ENCODE measurements at regions not wholly inside any gene's neighbourhood (a gene's known extent, or its start where the extent isn't known, plus 50 kb on each side); places are given as distances from the start of the nearest gene placed in this dataset.

DNA sequence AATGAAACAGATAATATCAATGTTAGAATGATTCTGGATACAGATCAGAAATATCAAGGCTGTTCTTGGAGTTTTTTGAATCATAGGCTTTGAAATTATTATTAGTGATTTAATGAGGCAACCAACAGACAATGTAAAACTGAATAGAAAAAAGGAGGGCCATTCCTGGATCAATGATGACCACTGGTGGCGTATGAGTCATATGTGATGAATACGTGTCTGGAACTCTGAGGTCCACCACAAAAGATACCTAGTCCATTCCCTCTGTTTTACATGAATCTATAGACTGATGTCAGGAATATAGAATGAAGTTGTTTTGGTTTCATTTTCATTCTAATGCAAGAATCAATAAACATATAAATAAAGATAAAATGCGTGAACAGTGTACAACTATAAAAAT is 78.3 kb upstream of the RTL1 start:
- intact Hi-C loops (cut with DNase I; ENCODE audit: low total_unique reads) = no loop called here
- no peaks in the 10 kb centered on the region for H3K27me3 ChIP-seq

GRCh38 chr14:100982353-100982752 is 78.8 kb upstream of the RTL1 start:
- intact Hi-C loops (cut with DNase I; ENCODE audit: low total_unique reads) = no loop called here
- Histone ChIP-seq H3K36me3 (no peaks in the 10 kb centered on the region), H3K4me1 (no peaks in the 10 kb centered on the region), H3K27me3 (no peaks in the 10 kb centered on the region), H3K4me3 (no peak overlapping the region), H3K9me3 (no peaks in the 10 kb centered on the region), H3K27ac (no peak overlapping the region)
- TF ChIP-seq, protein P1, sequence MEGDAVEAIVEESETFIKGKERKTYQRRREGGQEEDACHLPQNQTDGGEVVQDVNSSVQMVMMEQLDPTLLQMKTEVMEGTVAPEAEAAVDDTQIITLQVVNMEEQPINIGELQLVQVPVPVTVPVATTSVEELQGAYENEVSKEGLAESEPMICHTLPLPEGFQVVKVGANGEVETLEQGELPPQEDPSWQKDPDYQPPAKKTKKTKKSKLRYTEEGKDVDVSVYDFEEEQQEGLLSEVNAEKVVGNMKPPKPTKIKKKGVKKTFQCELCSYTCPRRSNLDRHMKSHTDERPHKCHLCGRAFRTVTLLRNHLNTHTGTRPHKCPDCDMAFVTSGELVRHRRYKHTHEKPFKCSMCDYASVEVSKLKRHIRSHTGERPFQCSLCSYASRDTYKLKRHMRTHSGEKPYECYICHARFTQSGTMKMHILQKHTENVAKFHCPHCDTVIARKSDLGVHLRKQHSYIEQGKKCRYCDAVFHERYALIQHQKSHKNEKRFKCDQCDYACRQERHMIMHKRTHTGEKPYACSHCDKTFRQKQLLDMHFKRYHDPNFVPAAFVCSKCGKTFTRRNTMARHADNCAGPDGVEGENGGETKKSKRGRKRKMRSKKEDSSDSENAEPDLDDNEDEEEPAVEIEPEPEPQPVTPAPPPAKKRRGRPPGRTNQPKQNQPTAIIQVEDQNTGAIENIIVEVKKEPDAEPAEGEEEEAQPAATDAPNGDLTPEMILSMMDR (IDR thresholded peaks at IDR 0.05) = no peak
- DNase-seq = no peak

More for the DNA sequence above, 78.3 kb upstream of the RTL1 start:
- H3K4me3 ChIP-seq = no peak overlapping the region
- H3K36me3 ChIP-seq = no peaks in the 10 kb centered on the region
- no peak overlapping the region for H3K27ac ChIP-seq
- no peaks in the 10 kb centered on the region for H3K4me1 ChIP-seq
- DNase-seq = no peak
- H3K9me3 ChIP-seq = no peaks in the 10 kb centered on the region
- TF ChIP-seq, protein P1 (IDR thresholded peaks at IDR 0.05) = no peak

- TF ChIP-seq, protein P1 (IDR thresholded peaks at IDR 0.05) = no peak
- Histone ChIP-seq H3K9me3 (no peaks in the 10 kb centered on the region), H3K27me3 (no peaks in the 10 kb centered on the region), H3K4me1 (no peaks in the 10 kb centered on the region), H3K27ac (no peak overlapping the region), H3K4me3 (no peak overlapping the region), H3K36me3 (no peaks in the 10 kb centered on the region)
- intact Hi-C loops (cut with DNase I; ENCODE audit: low total_unique reads) = no loop called here
- no peak for DNase-seq
Measured at GRCh38 chr14:100982762-100983161, 79.2 kb upstream of the RTL1 start.

- TF ChIP-seq, protein P1 (IDR thresholded peaks at IDR 0.05) = no peak
- DNase-seq = no peak
- Histone ChIP-seq H3K36me3 (no peaks in the 10 kb centered on the region), H3K9me3 (no peaks in the 10 kb centered on the region), H3K4me3 (no peak overlapping the region), H3K27me3 (no peaks in the 10 kb centered on the region), H3K4me1 (no peaks in the 10 kb centered on the region), H3K27ac (no peak overlapping the region)
- intact Hi-C loops (cut with DNase I; ENCODE audit: low total_unique reads) = no loop called here
Measured at GRCh38 chr14:100983710-100984109, 80.2 kb upstream of the RTL1 start.

DNA sequence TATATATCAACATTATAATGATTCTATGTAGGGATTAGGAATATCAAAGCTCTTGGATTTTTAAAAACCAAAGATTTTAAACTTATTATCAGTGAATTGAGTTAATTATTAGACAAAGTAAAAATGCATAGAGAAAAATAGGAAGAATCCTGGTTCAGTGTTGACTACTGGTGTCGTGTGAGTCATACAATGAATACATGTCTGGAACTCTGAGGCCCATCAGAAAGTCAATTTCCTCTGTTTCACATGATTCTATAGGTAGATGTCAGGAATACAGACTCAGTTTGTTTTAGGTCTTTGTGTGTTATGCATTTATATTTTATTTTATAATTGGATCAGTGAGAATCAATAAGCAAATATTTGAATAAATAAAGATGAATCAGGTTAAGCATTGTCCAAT is 84.5 kb upstream of the RTL1 start:
- no peak overlapping the region for H3K27ac ChIP-seq
- H3K9me3 ChIP-seq = no peaks in the 10 kb centered on the region
- intact Hi-C loops (cut with DNase I; ENCODE audit: low total_unique reads) = no loop called here
- H3K27me3 ChIP-seq = no peaks in the 10 kb centered on the region
- H3K36me3 ChIP-seq = no peaks in the 10 kb centered on the region
- no peak overlapping the region for H3K4me3 ChIP-seq
- TF ChIP-seq, protein P1 (IDR thresholded peaks at IDR 0.05) = no peak
- no peak for DNase-seq
- no peaks in the 10 kb centered on the region for H3K4me1 ChIP-seq

GRCh38 chr14:100988411-100988900 is 84.9 kb upstream of the RTL1 start:
- intact Hi-C loops (cut with DNase I; ENCODE audit: low total_unique reads) = no loop called here
- H3K27me3 ChIP-seq = no peaks in the 10 kb centered on the region
- H3K36me3 ChIP-seq = no peaks in the 10 kb centered on the region
- H3K4me3 ChIP-seq = no peak overlapping the region
- H3K9me3 ChIP-seq = no peaks in the 10 kb centered on the region
- TF ChIP-seq, protein P1 (IDR thresholded peaks at IDR 0.05) = no peak
- no peak for DNase-seq
- no peak overlapping the region for H3K27ac ChIP-seq
- no peaks in the 10 kb centered on the region for H3K4me1 ChIP-seq

All from tibial artery (tissue), 4 donors.